Peyer's patch (tissue), 4 donors: ENCODE measurements at regions not wholly inside any gene's neighbourhood (a gene's known extent, or its start where the extent isn't known, plus 50 kb on each side); places are given as distances from the start of the nearest gene placed in this dataset.

Source experiments
- DNase-seq, 3 donors: peaks; one replicate each; pipeline ENCODE4 v3.0.0-alpha.2; 2017 to 2019
- H3K27ac ChIP-seq, 4 donors: fragments of 200-600 bp; sonication (generic); one replicate each; pipeline ENCODE4 v1.5.1; 2016 to 2019
- H3K27me3 ChIP-seq, 2 donors: fragments of 200-600 bp; sonication (generic); one replicate each; pipeline ENCODE4 v1.5.1; 2019
- H3K36me3 ChIP-seq, 3 donors: fragments of 200-600 bp; sonication (generic); one replicate each; pipeline ENCODE4 v1.5.1; 2016 to 2019
- H3K4me1 ChIP-seq, 4 donors: fragments of 200-600 bp; sonication (generic); one replicate each; pipeline ENCODE4 v1.5.1; 2016 to 2019
- H3K4me3 ChIP-seq, 4 donors: fragments of 200-600 bp; sonication (generic); 1 replicate in 3 of 4; 2 replicates in 1 of 4; pipeline ENCODE4 v1.5.1; 2016 to 2019; ENCODE audit warnings: mild to moderate bottlenecking in 1 of 4
- H3K9me3 ChIP-seq, 4 donors: fragments of 200-600 bp; sonication (generic); one replicate each; pipeline ENCODE4 v1.5.1; 2016 to 2019; ENCODE audit warnings: mild to moderate bottlenecking in 1 of 4
- CTCF ChIP-seq, 6 experiments: fragments of 450-650 bp in 4 of 6; fragments of 200-600 bp in 2 of 6; sonication (generic) in 1 of 6; IDR thresholded peaks; one replicate each; pipeline ENCODE4 v1.5.1; 2017 to 2019; ENCODE audit warnings: antibody characterized with exemption in 6 of 6, mild to moderate bottlenecking in 3 of 6, moderate library complexity in 1 of 6
- POLR2A ChIP-seq, 2 donors: fragments of 450-650 bp; IDR thresholded peaks; one replicate each; pipeline ENCODE4 v1.5.1; 2017; ENCODE audit warnings: antibody characterized with exemption in 2 of 2, mild to moderate bottlenecking in 2 of 2, moderate library complexity in 2 of 2

GRCh38 chr10:29146311-29147100, 142.4 kb upstream of the LYZL1 start:
- DNase-seq, result no peak
- H3K4me1 ChIP-seq, result no peaks in the 10 kb centered on the region
- no peaks in the 10 kb centered on the region for H3K36me3 ChIP-seq
- H3K4me3 ChIP-seq, result no peak overlapping the region
- H3K27ac ChIP-seq, result no peak overlapping the region
- no peaks in the 10 kb centered on the region for H3K9me3 ChIP-seq
- H3K27me3 ChIP-seq, result no peaks in the 10 kb centered on the region
- no peak for TF ChIP-seq POLR2A (IDR thresholded peaks at IDR 0.05)
- no peak for TF ChIP-seq CTCF (IDR thresholded peaks at IDR 0.05)

DNA sequence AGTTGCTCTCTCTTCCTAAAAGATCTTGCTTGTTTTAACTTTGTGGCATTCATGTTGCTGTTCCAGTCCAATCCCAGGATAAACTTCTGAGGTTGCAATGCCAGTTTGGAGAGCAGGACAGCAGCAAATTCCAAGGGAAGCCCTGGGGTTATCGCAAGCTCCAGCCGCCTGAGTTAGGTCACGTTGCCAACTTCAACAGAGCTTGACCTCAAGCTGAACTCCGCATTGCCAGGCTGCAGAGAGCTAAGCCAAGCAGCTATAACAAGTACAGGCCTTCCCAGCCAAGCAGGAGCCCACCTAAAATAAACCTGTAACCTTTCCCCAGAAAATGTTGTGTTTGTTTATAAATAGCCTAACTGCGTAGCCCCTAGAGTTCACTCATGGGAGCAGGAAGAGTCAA, 138.9 kb upstream of the LYZL1 start:
- no peaks in the 10 kb centered on the region for H3K36me3 ChIP-seq
- TF ChIP-seq CTCF (IDR thresholded peaks at IDR 0.05) (no peak), POLR2A (IDR thresholded peaks at IDR 0.05) (no peak)
- H3K27me3 ChIP-seq, result no peaks in the 10 kb centered on the region
- no peaks in the 10 kb centered on the region for H3K9me3 ChIP-seq
- H3K27ac ChIP-seq, result no peak overlapping the region
- DNase-seq, result no peak
- no peak overlapping the region for H3K4me3 ChIP-seq
- no peaks in the 10 kb centered on the region for H3K4me1 ChIP-seq

- no peak overlapping the region for H3K27ac ChIP-seq
- TF ChIP-seq POLR2A (IDR thresholded peaks at IDR 0.05), result no peak
- no peaks in the 10 kb centered on the region for H3K9me3 ChIP-seq
- H3K4me1 ChIP-seq, result no peaks in the 10 kb centered on the region
- no peak for DNase-seq
- no peaks in the 10 kb centered on the region for H3K36me3 ChIP-seq
- H3K4me3 ChIP-seq, result no peak overlapping the region
- H3K27me3 ChIP-seq, result no peaks in the 10 kb centered on the region
Observed at GRCh38 chr10:29151005-29151404, 137.9 kb upstream of the LYZL1 start.

GRCh38 chr10:29157321-29157720, 131.5 kb upstream of the LYZL1 start:
- Histone ChIP-seq H3K9me3 (no peaks in the 10 kb centered on the region), H3K36me3 (no peaks in the 10 kb centered on the region), H3K27me3 (no peaks in the 10 kb centered on the region), H3K27ac (no peak overlapping the region), H3K4me3 (no peak overlapping the region), H3K4me1 (no peaks in the 10 kb centered on the region)
- DNase-seq, result no peak
- TF ChIP-seq POLR2A (IDR thresholded peaks at IDR 0.05) (no peak), CTCF (IDR thresholded peaks at IDR 0.05) (no peak)

DNA sequence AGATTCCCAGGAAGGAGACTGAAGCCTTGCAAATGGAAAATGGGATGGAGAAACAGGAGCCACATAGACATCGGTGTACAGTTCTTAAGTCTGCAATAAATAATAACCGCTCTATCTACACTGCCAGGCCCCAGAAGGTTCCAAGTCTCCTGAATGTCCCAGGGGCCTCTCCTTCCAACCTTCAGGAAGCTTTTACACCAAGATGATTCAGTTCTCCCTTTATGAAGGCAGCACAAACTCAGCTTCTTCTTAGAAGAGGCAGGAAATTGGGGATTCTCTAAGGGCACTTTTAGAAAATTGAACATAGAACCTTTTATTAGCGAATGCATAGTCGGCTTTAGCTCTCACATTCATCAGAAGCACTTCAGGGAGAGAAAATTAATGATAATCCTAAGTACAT, 130.8 kb upstream of the LYZL1 start:
- TF ChIP-seq POLR2A (IDR thresholded peaks at IDR 0.05), result no peak
- no peak for TF ChIP-seq CTCF (IDR thresholded peaks at IDR 0.05)

DNA sequence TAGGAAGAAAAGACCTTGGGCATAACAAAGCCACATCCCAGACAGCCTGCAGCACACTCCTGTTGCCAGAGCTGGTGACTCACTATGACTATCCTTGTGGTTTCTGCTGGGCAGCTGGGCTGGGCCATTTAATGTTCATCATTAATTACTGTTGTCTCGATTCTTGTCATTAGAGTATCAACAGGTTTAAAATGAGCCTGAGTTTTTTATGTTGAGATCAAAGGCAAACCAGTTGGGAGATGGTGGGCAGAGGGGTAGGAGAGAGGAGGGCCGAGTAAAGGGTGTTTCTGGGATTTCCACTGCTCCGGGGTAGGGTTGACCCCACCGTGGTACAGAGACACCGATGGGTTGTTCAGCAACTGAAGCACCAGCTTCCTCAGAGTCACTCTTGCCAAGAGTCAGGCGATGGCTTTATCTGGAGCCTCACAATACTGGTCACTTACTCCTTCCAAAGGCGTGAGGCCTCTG, 128.7 kb upstream of the LYZL1 start:
- no peaks in the 10 kb centered on the region for H3K4me1 ChIP-seq
- H3K27ac ChIP-seq, result no peak overlapping the region
- TF ChIP-seq CTCF (IDR thresholded peaks at IDR 0.05) (no peak), POLR2A (IDR thresholded peaks at IDR 0.05) (no peak)
- no peak for DNase-seq
- no peaks in the 10 kb centered on the region for H3K9me3 ChIP-seq
- H3K4me3 ChIP-seq, result no peak overlapping the region
- H3K27me3 ChIP-seq, result no peaks in the 10 kb centered on the region
- H3K36me3 ChIP-seq, result no peaks in the 10 kb centered on the region

More for the DNA sequence above, 130.8 kb upstream of the LYZL1 start:
- H3K4me1 ChIP-seq, result no peaks in the 10 kb centered on the region
- no peaks in the 10 kb centered on the region for H3K27me3 ChIP-seq
- no peaks in the 10 kb centered on the region for H3K9me3 ChIP-seq
- H3K27ac ChIP-seq, result no peak overlapping the region
- H3K4me3 ChIP-seq, result no peak overlapping the region
- no peak for DNase-seq
- H3K36me3 ChIP-seq, result no peaks in the 10 kb centered on the region
